ENCODE measurements at regions not wholly inside any gene's neighbourhood (a gene's known extent, or its start where the extent isn't known, plus 50 kb on each side); places are given as distances from the start of the nearest gene placed in this dataset.

DNA sequence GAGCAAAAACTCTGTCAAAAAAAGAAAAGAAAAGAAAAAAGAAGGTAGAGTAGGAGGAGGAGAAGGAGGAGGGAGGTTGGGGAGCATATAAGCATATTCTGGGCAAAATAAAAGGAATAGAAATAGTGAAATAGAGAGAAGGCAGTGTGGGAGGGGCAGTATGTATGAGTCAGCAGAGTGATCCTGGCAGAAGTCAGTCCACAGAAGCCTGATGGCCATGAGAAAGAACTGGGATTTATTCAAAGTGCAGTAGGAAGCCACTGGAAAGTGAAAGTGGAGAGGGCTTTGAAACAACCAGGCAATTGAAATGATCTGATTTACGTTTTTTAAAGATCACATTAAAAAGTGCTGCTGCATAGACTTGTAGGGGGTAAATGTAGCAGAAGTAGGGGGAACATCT lies 368.6 kb upstream of the USP15 start:
- in situ Hi-C loops (cut with MboI; ENCODE audit: low sequenced_read_pairs, unreplicated experiment): no loop called here
- TF ChIP-seq, protein P1, sequence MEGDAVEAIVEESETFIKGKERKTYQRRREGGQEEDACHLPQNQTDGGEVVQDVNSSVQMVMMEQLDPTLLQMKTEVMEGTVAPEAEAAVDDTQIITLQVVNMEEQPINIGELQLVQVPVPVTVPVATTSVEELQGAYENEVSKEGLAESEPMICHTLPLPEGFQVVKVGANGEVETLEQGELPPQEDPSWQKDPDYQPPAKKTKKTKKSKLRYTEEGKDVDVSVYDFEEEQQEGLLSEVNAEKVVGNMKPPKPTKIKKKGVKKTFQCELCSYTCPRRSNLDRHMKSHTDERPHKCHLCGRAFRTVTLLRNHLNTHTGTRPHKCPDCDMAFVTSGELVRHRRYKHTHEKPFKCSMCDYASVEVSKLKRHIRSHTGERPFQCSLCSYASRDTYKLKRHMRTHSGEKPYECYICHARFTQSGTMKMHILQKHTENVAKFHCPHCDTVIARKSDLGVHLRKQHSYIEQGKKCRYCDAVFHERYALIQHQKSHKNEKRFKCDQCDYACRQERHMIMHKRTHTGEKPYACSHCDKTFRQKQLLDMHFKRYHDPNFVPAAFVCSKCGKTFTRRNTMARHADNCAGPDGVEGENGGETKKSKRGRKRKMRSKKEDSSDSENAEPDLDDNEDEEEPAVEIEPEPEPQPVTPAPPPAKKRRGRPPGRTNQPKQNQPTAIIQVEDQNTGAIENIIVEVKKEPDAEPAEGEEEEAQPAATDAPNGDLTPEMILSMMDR (IDR thresholded peaks at IDR 0.05; ENCODE audit: borderline replicate concordance, control extremely low read depth, extremely low read depth, insufficient read depth, missing control alignments): no peak
- no peak for DNase-seq (ENCODE audit: low spot score)

DNA sequence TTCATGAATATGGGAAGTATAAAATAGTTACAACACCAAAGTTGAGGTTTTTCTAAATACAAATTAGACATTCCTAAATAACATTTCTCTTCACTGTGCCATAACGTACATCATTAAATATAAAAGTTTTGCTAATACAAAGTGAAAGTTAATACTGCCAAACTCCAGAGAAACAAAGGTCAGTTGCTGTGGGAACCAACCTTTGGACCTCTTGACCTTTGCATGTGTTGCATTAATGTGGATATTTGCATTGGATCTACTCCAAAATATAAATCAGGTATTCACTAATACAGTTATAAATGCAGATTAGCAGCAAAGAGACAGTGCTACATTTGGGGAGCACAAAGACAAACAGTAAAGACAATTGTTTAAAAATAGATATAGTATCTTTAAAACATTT lies 366.0 kb upstream of the USP15 start:
- TF ChIP-seq, protein P1 (IDR thresholded peaks at IDR 0.05; ENCODE audit: borderline replicate concordance, control extremely low read depth, extremely low read depth, insufficient read depth, missing control alignments): no peak
- in situ Hi-C loops (cut with MboI; ENCODE audit: low sequenced_read_pairs, unreplicated experiment): no loop called here
- DNase-seq (ENCODE audit: low spot score): no peak

DNA sequence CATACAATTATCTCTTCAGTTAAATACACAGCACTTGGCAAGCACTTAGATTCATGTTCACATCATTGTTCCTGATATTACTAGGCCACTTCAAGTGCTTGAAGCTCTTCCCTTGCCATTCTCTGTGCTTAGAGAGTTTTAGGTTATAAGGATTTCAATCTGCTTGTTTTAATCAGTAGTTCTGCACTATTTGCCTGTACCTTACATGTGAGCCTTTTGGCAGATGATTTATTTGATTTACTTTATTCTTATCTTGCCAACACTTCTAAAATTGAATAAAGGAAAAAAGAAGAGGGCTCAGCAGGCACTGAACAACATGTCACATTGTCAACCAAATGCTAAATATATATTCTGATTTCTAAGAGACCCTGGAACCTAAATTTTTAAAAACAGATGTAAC lies 363.8 kb upstream of the USP15 start:
- in situ Hi-C loops (cut with MboI; ENCODE audit: low sequenced_read_pairs, unreplicated experiment): no loop called here
- DNase-seq (ENCODE audit: low spot score): no peak
- TF ChIP-seq, protein P1 (IDR thresholded peaks at IDR 0.05; ENCODE audit: borderline replicate concordance, control extremely low read depth, extremely low read depth, insufficient read depth, missing control alignments): no peak

DNA sequence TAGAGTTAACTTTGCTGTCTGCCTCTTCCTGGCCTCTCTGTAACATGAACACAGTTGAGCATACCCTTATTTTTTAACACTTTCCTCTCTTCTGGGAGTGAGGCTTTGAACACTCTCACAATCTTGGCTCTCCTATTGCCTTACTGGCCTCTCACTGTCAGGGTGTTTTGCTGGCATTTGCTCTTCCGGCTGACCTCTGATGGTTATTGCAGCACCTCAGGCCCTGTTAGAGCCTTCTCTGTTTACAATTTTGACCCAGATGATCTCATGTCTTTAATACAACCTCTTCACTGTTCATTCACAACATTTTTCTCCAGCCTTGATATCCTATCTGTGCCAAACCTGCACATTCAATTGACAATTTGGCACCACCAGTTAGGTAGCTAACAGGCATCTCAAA lies 357.8 kb upstream of the USP15 start:
- no peak for DNase-seq (ENCODE audit: low spot score)
- TF ChIP-seq, protein P1 (IDR thresholded peaks at IDR 0.05; ENCODE audit: borderline replicate concordance, control extremely low read depth, extremely low read depth, insufficient read depth, missing control alignments): no peak
- in situ Hi-C loops (cut with MboI; ENCODE audit: low sequenced_read_pairs, unreplicated experiment): no loop called here

DNA sequence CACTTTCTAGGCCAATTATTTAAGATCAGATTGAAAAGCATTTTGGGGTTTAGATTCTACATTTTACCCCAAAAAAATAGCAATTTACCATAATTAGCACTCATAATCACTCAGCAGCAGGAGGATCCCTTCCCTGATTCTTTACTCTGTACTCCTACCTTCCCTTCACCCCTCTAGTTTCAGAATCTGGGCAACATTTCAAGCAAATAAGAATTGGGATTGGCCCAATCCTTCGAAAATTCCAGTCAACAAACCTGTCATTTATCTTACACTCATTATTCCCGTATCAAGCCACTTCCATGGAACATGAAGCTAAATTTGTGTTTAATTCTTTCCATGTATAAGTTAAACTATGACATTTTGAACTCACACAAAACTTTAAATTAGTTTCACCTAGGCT lies 349.1 kb upstream of the USP15 start:
- in situ Hi-C loops (cut with MboI; ENCODE audit: low sequenced_read_pairs, unreplicated experiment): no loop called here
- TF ChIP-seq, protein P1 (IDR thresholded peaks at IDR 0.05; ENCODE audit: borderline replicate concordance, control extremely low read depth, extremely low read depth, insufficient read depth, missing control alignments): no peak
- no peak for DNase-seq (ENCODE audit: low spot score)

DNA sequence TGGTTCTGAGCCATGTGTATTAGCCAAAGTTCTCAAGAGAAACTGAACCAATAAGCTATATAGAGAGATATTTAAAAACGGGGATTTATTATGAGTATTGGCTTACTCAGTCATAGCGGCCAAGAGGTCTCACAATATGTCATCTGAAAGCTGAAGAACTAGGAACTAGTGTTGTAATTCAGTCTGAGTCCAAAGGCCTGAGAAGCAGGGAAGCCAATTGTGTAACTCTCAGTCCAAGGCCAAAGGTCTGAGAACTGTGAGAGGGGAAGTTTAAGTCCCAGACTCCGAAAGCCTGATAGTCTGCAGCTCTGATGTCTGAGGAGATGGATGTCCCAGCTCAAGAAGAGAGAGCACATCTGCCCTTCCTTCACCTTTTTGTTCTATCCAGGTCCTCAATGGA lies 344.8 kb upstream of the USP15 start:
- in situ Hi-C loops (cut with MboI; ENCODE audit: low sequenced_read_pairs, unreplicated experiment): no loop called here
- no peak for DNase-seq (ENCODE audit: low spot score)

More for the DNA sequence above, 344.8 kb upstream of the USP15 start:
- TF ChIP-seq, protein P1 (IDR thresholded peaks at IDR 0.05; ENCODE audit: borderline replicate concordance, control extremely low read depth, extremely low read depth, insufficient read depth, missing control alignments): no peak

Data from GM13976 (cell line).